H1 (cell line): ENCODE measurements at regions not wholly inside any gene's neighbourhood (a gene's known extent, or its start where the extent isn't known, plus 50 kb on each side); places are given as distances from the start of the nearest gene placed in this dataset.

Experiments
- BRCA1 ChIP-seq: IDR thresholded peaks from 2 replicates; pipeline ENCODE4 v1.6.1; 2012; ENCODE audit warnings: low read depth, low read length, improper control_type of control experiment
- CTCF ChIP-seq, 3 experiments: IDR thresholded peaks; 1 replicate in 2 of 3; 2 replicates in 1 of 3; pipeline versions ENCODE4 v1.5.1 to v1.6.1; 2011; ENCODE audit warnings: low read length in 3 of 3, mild to moderate bottlenecking in 3 of 3, inconsistent platforms in 2 of 3, low read depth in 1 of 3, moderate library complexity in 1 of 3; ENCODE audit not compliant: insufficient read depth in 1 of 3; ENCODE audit errors: control extremely low read depth in 1 of 3
- EZH2 ChIP-seq: fragments of 200-600 bp; sonication (generic); IDR thresholded peaks from 2 replicates; pipeline ENCODE4 v1.7.1; 2012; ENCODE audit warnings: low read depth, mild to moderate bottlenecking, moderate library complexity, low read length, inconsistent platforms; ENCODE audit not compliant: severe bottlenecking
- JUN ChIP-seq: IDR thresholded peaks from 2 replicates; pipeline ENCODE4 v1.6.1; 2011; ENCODE audit warnings: low read depth, mild to moderate bottlenecking, improper control_type of control experiment, low read length
- POLR2A ChIP-seq, 2 experiments: IDR thresholded peaks; 1 replicate in 1 of 2; 2 replicates in 1 of 2; pipeline ENCODE4 v1.6.1; 2011; ENCODE audit warnings: low read depth in 2 of 2, low read length in 2 of 2, mild to moderate bottlenecking in 2 of 2; ENCODE audit errors: control extremely low read depth in 1 of 2
- POLR2AphosphoS5 ChIP-seq: IDR thresholded peaks from 2 replicates; pipeline ENCODE4 v1.6.1; 2011; ENCODE audit warnings: low read depth, low read length
- TBP ChIP-seq: IDR thresholded peaks from 2 replicates; pipeline ENCODE4 v1.6.1; 2011; ENCODE audit warnings: low read depth, low read length, improper control_type of control experiment
- ZNF274 ChIP-seq: IDR thresholded peaks from 2 replicates; pipeline ENCODE4 v1.7.0; 2012; ENCODE audit warnings: low read length, borderline replicate concordance; ENCODE audit errors: extremely low read depth
- TF ChIP-seq, protein P1 (sequence below): IDR thresholded peaks from 2 replicates; pipeline ENCODE4 v1.6.1; 2012; ENCODE audit warnings: inconsistent platforms

DNA sequence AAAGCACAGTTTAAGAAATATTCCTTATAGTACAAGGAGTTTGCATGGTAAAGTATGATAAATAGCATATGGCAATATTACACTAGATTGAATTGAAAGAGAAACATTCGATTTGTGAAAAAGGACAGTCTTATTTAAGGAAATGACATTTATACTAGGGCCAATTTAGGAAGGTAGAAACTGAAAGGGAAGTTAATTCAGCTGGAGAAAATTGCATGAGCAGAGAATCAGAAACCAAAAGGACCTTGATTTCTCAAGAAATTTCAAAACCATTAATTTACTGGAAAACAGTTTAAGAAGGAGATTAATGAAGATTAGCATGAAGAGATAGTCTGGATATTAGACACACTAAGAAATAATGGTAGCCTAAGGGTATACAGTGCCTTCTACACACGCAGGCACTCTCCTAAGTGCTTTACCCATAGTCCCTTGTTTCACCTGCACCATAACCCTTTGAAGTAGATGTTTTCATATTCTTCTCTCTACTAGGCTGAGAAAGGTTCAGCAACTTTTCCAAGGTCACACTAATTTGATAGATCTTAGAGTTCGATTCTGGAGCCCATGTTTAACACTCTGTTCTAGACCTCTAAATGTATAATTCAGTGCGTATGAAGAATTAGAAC lies 259.1 kb upstream of the SLIT2 start:
- TF ChIP-seq BRCA1, result no peak
- TF ChIP-seq EZH2, result no peak
- TF ChIP-seq CTCF (IDR thresholded peaks at IDR 0.05; ENCODE audit: control extremely low read depth in 1 of 3, insufficient read depth in 1 of 3, low read depth in 1 of 3, low read length in 3 of 3), result no peak
- TF ChIP-seq JUN, result no peak
- TF ChIP-seq POLR2AphosphoS5, result no peak
- no peak for TF ChIP-seq TBP
- no peak for TF ChIP-seq POLR2A (IDR thresholded peaks at IDR 0.05; ENCODE audit: control extremely low read depth in 1 of 2, low read depth in 2 of 2, low read length in 2 of 2)
- TF ChIP-seq, protein P1, sequence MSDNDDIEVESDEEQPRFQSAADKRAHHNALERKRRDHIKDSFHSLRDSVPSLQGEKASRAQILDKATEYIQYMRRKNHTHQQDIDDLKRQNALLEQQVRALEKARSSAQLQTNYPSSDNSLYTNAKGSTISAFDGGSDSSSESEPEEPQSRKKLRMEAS, result no peak
- no peak for TF ChIP-seq ZNF274
